ENCODE measurements at regions not wholly inside any gene's neighbourhood (a gene's known extent, or its start where the extent isn't known, plus 50 kb on each side); places are given as distances from the start of the nearest gene placed in this dataset.

GRCh38 chr5:82850393-82850792 lies 226.8 kb downstream of the TMEM167A start:
- 21% methylated on average over 2 of the region's 2 CpGs for WGBS (ENCODE audit: low lambda C conversion rate)
- H3K9me3 ChIP-seq (ENCODE audit: low read length), result no peaks in the 10 kb centered on the region
- ATAC-seq, result no peak
- H3K4me3 ChIP-seq (replicated peaks in 1 of 3; ENCODE audit: insufficient read depth in 1 of 3, low read depth in 2 of 3, low read length in 3 of 3), result no peak overlapping the region
- peaks cover 0 to 6% of the 10 kb centered on the region in 2 experiments; a peak in 1 of 5 replicates for H3K27me3 ChIP-seq (ENCODE audit: control insufficient read depth in 1 of 2, insufficient read depth in 2 of 2, low read length in 2 of 2)
- H3K36me3 ChIP-seq (replicated peaks in 1 of 2; ENCODE audit: control insufficient read depth in 1 of 2, insufficient read depth in 2 of 2, low read length in 2 of 2), result no peaks in the 10 kb centered on the region
- BruUV-seq (replicated peaks), result no TSS peak
- DNase-seq (ENCODE audit: low spot score), result no peak
- H3K79me2 ChIP-seq (ENCODE audit: insufficient read depth, low read length), result no peaks in the 10 kb centered on the region
- intact Hi-C loops (cut with micrococcal nuclease; ENCODE audit: unreplicated experiment), result no loop called here
- no peak for TF ChIP-seq TBX2 (CRISPR knock-in tag; IDR thresholded peaks at IDR 0.05; ENCODE audit: borderline replicate concordance)
- H3K27ac ChIP-seq (ENCODE audit: extremely low read length, insufficient read depth, low read length), result no peak overlapping the region
- POLR2A ChIA-PET, result no interaction called here
- in situ Hi-C loops (cut with HindIII; ENCODE audit: extremely low pct_ligation_motif_present, low pct_unique_long_range_greater_than_20kb), result no loop called here
- no peak overlapping the region for H2AFZ ChIP-seq (ENCODE audit: low read length)
- FAIRE-seq, result no peak
- CTCF ChIA-PET (ENCODE audit: low intra/inter-chr PET ratio, low total read pairs), result no interaction called here
- no peaks in the 10 kb centered on the region for H4K20me1 ChIP-seq (ENCODE audit: insufficient read depth, low read length)
- no peak overlapping the region for H3K9ac ChIP-seq (ENCODE audit: insufficient read depth, low read depth, low read length)
- H3K4me1 ChIP-seq (ENCODE audit: insufficient read depth, low read length), result no peaks in the 10 kb centered on the region
- no peak overlapping the region for H3K4me2 ChIP-seq (ENCODE audit: low read depth, low read length)

- intact Hi-C loops (cut with micrococcal nuclease; ENCODE audit: unreplicated experiment) (no loop called here), in situ Hi-C loops (cut with HindIII; ENCODE audit: extremely low pct_ligation_motif_present, low pct_unique_long_range_greater_than_20kb) (no loop called here)
- no peaks in the 10 kb centered on the region for H3K9me3 ChIP-seq (ENCODE audit: low read length)
- no peak for ATAC-seq
- POLR2A ChIA-PET, result no interaction called here
- peaks cover 0 to 6% of the 10 kb centered on the region in 2 experiments; a peak in 1 of 5 replicates for H3K27me3 ChIP-seq (ENCODE audit: control insufficient read depth in 1 of 2, insufficient read depth in 2 of 2, low read length in 2 of 2)
- DNase-seq (ENCODE audit: low spot score), result no peak
- FAIRE-seq, result no peak
- TF ChIP-seq FLYWCH1 (CRISPR knock-in tag; IDR thresholded peaks at IDR 0.05), result no peak
- no peak for TF ChIP-seq DDIT3 (CRISPR knock-in tag; IDR thresholded peaks at IDR 0.05)
- TF ChIP-seq NFKB2 (CRISPR knock-in tag; IDR thresholded peaks at IDR 0.05; ENCODE audit: borderline replicate concordance), result no peak
- BruUV-seq (replicated peaks), result no TSS peak
- H4K20me1 ChIP-seq (ENCODE audit: insufficient read depth, low read length), result no peaks in the 10 kb centered on the region
- H3K79me2 ChIP-seq (ENCODE audit: insufficient read depth, low read length), result no peaks in the 10 kb centered on the region
- no peak overlapping the region for H3K9ac ChIP-seq (ENCODE audit: insufficient read depth, low read depth, low read length)
- no peaks in the 10 kb centered on the region for H3K4me1 ChIP-seq (ENCODE audit: insufficient read depth, low read length)
- no peak overlapping the region for H3K4me2 ChIP-seq (ENCODE audit: low read depth, low read length)
- no peaks in the 10 kb centered on the region for H3K36me3 ChIP-seq (replicated peaks in 1 of 2; ENCODE audit: control insufficient read depth in 1 of 2, insufficient read depth in 2 of 2, low read length in 2 of 2)
- H2AFZ ChIP-seq (ENCODE audit: low read length), result no peak overlapping the region
- CTCF ChIA-PET (ENCODE audit: low intra/inter-chr PET ratio, low total read pairs), result no interaction called here
- no peak overlapping the region for H3K27ac ChIP-seq (ENCODE audit: extremely low read length, insufficient read depth, low read length)
- H3K4me3 ChIP-seq (replicated peaks in 1 of 3; ENCODE audit: insufficient read depth in 1 of 3, low read depth in 2 of 3, low read length in 3 of 3), result no peak overlapping the region
Measured at GRCh38 chr5:82849885-82850284, 227.3 kb downstream of the TMEM167A start.

All from HepG2 (cell line).